SK-N-SH treated with all-trans-retinoic acid at 6 μM for 48 hours (cell line): ENCODE measurements at regions not wholly inside any gene's neighbourhood (a gene's known extent, or its start where the extent isn't known, plus 50 kb on each side); places are given as distances from the start of the nearest gene placed in this dataset.

Experiments
- BACH2 ChIP-seq: fragments of 250-450 bp; sonication (Bioruptor Pico); IDR thresholded peaks from 2 replicates; pipeline ENCODE4 v1.9.0; 2021; ENCODE audit warnings: mild to moderate bottlenecking, borderline replicate concordance
- CREB5 ChIP-seq: fragments of 250-450 bp; sonication (Bioruptor Pico); IDR thresholded peaks from 2 replicates; pipeline ENCODE4 v1.5.1; 2020; ENCODE audit warnings: low read depth, mild to moderate bottlenecking, moderate library complexity
- GLIS3 ChIP-seq: fragments of 250-450 bp; sonication (Bioruptor Pico); IDR thresholded peaks from 2 replicates; pipeline ENCODE4 v1.5.0; 2020; ENCODE audit warnings: mild to moderate bottlenecking, moderate library complexity
- ISL1 ChIP-seq: fragments of 250-450 bp; sonication (Bioruptor Pico); IDR thresholded peaks from 2 replicates; pipeline ENCODE4 v2.1.2; 2022; ENCODE audit warnings: mild to moderate bottlenecking, moderate library complexity
- POU6F1 ChIP-seq: fragments of 250-450 bp; sonication (Bioruptor Pico); IDR thresholded peaks from 2 replicates; pipeline ENCODE4 v1.8.0; 2021; ENCODE audit warnings: low read depth, mild to moderate bottlenecking, moderate library complexity, borderline replicate concordance
- PPARA ChIP-seq: fragments of 250-450 bp; sonication (Bioruptor Pico); IDR thresholded peaks from 2 replicates; pipeline ENCODE4 v1.5.0; 2020; ENCODE audit warnings: mild to moderate bottlenecking, borderline replicate concordance
- RARB ChIP-seq: fragments of 250-450 bp; sonication (Bioruptor Pico); IDR thresholded peaks from 2 replicates; pipeline ENCODE4 v1.8.0; 2021; ENCODE audit warnings: mild to moderate bottlenecking, moderate library complexity
- TOX ChIP-seq: fragments of 250-450 bp; sonication (Bioruptor Pico); IDR thresholded peaks from 2 replicates; pipeline ENCODE4 v1.8.0; 2021; ENCODE audit warnings: mild to moderate bottlenecking, moderate library complexity, borderline replicate concordance
- TSHZ2 ChIP-seq: fragments of 250-450 bp; sonication (Bioruptor Pico); IDR thresholded peaks from 2 replicates; pipeline ENCODE4 v1.5.0; 2020; ENCODE audit warnings: mild to moderate bottlenecking, moderate library complexity
- ZC3H10 ChIP-seq: fragments of 250-450 bp; sonication (Bioruptor Pico); IDR thresholded peaks from 2 replicates; pipeline ENCODE4 v1.5.1; 2021; ENCODE audit warnings: mild to moderate bottlenecking, moderate library complexity
- ZFP30 ChIP-seq: fragments of 450-650 bp; formaldehyde crosslinking; IDR thresholded peaks from 2 replicates; pipeline ENCODE4 v1.5.0; 2022; ENCODE audit warnings: mild to moderate bottlenecking, moderate library complexity

GRCh38 chr2:8553643-8554042 is 128.2 kb upstream of the ID2 start:
- no peak for TF ChIP-seq CREB5 (CRISPR knock-in tag)
- no peak for TF ChIP-seq POU6F1
- TF ChIP-seq GLIS3 (CRISPR knock-in tag), result no peak
- TF ChIP-seq ISL1 (CRISPR knock-in tag), result no peak
- TF ChIP-seq ZFP30 (CRISPR knock-in tag), result no peak
- no peak for TF ChIP-seq ZC3H10 (CRISPR knock-in tag)
- no peak for TF ChIP-seq BACH2 (CRISPR knock-in tag)
- no peak for TF ChIP-seq RARB
- no peak for TF ChIP-seq TOX (CRISPR knock-in tag)
- no peak for TF ChIP-seq PPARA
- no peak for TF ChIP-seq TSHZ2 (CRISPR knock-in tag)
